RPMI8226 (cell line): ENCODE measurements at regions not wholly inside any gene's neighbourhood (a gene's known extent, or its start where the extent isn't known, plus 50 kb on each side); places are given as distances from the start of the nearest gene placed in this dataset.
"Not testable (repeated sequence)": the region's sequence is repeated elsewhere in the genome, so short reads cannot be mapped to it uniquely, and the experiment has no call there.

Experiments
- DNase-seq: peaks from one replicate; pipeline ENCODE4 v3.0.0-alpha.2; 2015

DNA sequence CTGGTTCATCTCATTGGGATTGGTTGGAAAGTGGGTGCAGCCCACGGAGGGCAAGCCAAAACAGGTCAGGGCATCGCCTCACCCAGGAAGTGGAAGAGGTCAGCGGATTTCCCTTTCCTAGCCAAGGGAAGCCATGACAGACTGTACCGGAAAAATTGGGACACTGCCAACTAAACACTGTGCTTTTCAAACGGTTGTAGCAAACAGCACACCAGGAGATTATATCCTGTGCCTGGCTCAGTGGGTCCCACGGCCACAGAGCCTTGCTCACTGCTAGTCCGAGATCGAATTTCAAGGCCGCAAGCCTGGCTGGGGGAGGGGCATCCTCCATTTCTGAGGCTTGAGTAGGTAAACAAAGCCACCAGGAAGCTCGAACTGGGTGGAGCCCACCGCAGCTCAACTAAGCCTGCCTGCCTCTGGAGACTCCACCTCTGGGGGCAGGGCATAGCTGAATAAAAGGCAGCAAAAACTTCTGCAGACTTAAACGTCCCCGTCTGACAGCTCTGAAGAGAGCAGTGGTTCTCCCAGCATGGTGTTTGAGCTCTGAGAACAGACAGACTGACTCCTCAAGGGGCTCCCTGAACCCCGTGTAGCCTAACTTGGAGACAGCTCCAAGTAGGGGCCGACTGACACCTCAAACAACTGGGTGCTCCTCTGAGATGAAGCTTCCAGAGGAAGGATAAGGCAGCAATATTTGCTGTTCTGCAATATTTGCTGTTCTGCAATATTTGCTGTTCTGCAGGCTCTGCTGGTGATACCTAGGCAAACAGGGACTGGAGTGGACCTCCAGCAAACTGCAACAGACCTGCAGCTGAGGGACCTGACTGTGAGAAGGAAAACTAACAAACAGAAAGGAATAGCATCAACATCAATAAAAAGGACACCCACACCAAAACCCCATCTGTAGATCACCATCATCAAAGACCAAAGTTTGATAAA, 191.0 kb upstream of the IRAK1BP1 start:
- not testable (repeated sequence) for DNase-seq

GRCh38 chr6:78688668-78689067, 178.7 kb upstream of the IRAK1BP1 start:
- no peak for DNase-seq

DNA sequence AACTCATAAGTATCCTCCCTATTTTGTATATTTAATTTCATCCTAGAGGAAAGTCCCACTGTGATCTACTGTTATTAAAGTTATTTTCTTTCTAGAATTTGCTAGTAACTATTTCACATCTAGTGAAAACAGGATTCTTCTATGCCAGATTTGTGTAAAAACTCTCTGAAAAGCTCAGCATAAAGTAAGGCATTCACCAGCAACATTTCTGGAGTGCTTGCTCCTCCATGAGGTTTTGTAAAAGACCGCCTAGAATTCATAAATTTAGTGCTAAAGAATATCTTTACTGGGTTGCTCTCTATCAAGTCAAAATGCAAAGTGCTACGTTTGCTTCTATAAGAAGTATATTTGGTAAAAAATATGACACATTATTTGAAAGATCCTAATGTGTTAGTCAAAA, 173.5 kb upstream of the IRAK1BP1 start:
- no peak for DNase-seq

- DNase-seq: not testable (repeated sequence)
Observed at GRCh38 chr6:78694628-78695027, 172.7 kb upstream of the IRAK1BP1 start.

- no peak for DNase-seq
Observed at GRCh38 chr6:78700991-78701390, 166.4 kb upstream of the IRAK1BP1 start.

DNA sequence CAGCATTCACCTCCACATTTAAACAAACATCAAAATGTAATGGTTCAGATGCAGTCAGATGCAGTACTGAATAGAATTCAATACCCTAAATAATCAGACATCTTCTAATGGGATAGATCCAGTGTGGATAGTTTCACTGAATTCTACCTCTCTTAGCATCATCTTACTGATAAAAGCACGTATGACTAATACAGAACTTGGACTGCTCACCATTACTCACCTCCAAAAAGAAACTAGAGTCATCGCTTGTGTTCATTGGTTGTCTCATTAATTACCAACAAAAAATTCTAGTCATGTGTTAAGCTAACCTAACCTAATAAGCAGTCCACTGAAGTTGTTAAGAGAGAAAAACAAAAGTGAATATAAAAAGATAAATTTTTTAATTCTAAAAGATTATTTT, 165.9 kb upstream of the IRAK1BP1 start:
- DNase-seq: no peak

DNA sequence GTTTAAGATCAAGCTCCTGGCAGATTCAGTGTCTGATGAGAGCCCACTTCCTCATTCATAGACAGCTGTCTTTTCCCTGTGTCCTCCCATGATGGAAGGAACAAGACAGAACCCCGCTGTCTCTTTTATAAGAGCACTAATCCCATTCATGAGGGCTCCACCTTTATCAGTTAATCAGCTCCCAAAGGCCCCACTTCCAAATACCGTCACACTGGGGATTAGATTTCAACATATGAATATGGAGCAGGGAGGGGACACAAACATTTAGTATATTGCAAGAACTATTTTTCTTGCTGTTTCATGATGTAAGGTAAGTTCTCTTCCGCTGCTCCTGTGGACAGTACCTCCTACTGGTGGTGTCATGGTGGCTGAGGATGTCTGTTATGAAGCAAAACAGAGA, 158.3 kb upstream of the IRAK1BP1 start:
- DNase-seq: no peak

GRCh38 chr6:78713564-78713963, 153.8 kb upstream of the IRAK1BP1 start:
- no peak for DNase-seq

- no peak for DNase-seq
Observed at GRCh38 chr6:78744144-78744543, 123.2 kb upstream of the IRAK1BP1 start.

DNA sequence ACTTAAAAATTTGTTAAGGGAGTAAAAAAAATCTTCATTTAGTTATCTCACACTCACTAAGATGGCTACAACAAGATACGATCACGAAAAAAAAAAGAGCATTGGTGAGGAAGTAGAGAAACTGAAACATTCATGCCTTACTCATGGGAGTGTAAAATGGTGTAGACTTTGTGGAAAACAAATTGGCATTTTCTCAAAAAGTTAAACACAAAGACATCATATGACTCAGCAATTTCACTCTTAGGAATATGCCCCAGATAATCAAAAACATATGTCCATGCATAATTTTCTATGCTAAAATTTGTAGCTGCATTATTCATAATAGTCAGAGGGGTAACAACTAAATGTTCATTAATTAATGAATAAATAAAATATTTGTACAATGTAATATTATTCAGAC, 120.9 kb upstream of the IRAK1BP1 start:
- no peak for DNase-seq

DNA sequence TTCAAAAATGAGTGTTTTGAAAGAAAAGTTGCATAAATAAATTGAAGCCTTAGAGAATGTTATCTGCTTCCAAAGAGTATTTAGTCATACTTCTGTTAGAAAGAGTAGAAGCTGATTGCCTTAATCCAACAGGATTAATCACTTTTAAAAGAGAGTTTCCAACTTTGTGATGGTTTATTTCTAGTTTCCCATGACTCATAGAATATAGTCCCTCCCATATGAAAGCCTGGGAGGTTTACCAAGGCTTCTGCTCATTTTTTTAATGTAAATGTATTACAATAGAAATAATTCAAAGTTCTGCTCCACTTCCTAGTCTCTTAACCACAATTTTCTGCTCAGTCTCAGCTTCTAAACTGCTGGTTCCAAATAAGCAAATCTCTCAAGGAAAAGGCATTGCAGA, 118.0 kb upstream of the IRAK1BP1 start:
- DNase-seq: no peak

DNA sequence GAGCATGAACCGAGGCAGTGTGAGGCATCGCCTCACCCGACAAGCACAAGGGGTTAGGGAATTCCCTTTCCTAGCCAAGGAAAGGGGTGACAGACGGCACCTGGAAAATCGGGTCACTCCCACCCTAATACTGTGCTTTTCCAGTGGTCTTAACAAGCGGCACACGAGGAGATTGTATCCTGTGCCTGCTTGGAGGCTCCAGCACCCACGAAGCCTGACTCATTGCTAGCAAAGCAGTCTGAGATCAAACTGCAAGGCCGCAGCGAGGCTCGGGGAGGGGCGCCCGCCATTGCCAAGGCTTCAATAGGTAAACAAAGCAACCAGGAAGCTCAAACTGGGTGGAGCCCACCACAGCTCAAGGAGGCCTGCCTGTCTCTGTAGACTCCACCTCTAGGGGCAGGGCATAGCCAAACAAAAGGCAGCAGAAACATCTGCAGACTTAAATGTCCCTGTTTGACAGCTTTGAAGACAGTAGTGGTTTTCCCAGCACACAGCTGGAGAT, 109.0 kb upstream of the IRAK1BP1 start:
- not testable (repeated sequence) for DNase-seq

- DNase-seq: no peak
Observed at GRCh38 chr6:78768271-78768670, 99.1 kb upstream of the IRAK1BP1 start.

DNA sequence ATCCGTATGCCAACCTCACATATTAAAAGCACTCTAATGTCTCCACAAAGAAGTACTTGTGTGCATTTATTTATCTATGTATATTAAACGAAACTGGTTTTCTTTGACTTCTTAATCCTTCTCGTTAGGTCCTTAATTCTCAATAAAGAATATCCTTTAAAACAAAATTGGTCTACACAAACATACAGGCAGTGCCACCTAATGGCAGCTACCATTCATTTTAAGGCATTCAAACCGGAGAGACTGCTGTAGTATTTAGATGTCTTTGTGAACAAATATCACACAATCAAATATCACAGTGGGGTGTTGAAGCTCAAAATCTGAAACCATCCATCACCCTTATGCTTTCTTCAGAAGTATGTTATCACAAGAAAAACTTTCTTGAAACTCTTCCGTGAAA, 96.6 kb upstream of the IRAK1BP1 start:
- DNase-seq: no peak

DNA sequence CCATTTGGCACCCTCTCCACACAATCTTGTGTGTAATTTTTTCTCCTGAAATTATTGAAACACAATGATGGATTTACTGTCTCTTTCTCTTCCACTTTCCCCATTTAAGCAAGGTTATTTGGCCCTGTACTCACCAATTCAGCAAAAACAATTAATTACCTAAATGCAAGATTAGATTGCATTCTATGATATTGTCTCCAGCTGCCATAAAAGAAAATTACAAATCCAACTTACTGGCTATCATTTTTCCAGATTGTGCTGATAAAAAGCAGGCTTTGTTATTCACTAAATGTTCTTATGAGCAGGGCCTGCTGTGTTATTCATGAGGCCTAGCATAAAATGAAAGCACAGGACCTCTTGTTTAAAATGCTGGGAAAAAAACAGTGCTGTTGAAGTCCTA, 95.8 kb upstream of the IRAK1BP1 start:
- no peak for DNase-seq

DNA sequence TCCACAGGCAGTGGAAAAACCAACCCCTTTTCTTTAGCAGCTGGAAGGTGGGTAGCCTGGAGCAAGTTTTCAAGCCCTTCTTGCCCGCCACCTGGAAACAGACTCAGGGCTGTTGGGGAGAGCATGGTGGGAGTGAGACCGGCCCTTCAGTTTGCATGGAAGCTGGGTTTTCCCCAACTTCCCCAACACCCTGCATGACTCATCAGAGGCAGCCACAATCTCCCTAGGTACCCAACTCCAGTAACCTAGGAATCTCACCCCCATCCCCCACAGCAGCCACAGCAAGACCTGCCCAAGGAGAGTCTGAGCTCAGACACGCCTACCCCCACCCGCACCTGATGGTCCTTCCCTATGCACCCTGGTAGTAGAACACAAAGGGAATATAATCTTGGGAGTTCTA, 86.3 kb upstream of the IRAK1BP1 start:
- no peak for DNase-seq

- DNase-seq: not testable (repeated sequence)
Observed at GRCh38 chr6:78783366-78783765, 84.0 kb upstream of the IRAK1BP1 start.

- DNase-seq: no peak
Observed at GRCh38 chr6:78797270-78797669, 70.1 kb upstream of the IRAK1BP1 start.

DNA sequence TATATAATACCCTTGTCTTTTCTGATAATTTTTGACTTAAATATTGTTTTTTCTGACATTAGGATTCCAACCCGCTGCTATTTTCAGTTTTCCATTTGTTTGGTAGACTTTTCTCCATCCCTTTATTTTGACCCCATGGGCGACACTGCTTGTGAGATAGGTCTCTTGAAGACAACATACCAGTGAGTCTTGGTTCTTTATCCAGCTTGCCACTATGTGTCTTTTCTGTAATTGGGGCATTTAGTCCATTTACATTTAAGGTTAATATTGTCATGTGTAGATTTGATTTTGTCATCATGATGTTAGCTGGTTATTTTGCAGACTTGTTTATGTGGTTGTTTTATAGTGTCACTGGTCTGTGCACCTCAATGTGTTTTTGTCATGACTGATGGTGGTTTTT, 67.7 kb upstream of the IRAK1BP1 start:
- DNase-seq: no peak

GRCh38 chr6:78806792-78807191, 60.6 kb upstream of the IRAK1BP1 start:
- not testable (repeated sequence) for DNase-seq

DNA sequence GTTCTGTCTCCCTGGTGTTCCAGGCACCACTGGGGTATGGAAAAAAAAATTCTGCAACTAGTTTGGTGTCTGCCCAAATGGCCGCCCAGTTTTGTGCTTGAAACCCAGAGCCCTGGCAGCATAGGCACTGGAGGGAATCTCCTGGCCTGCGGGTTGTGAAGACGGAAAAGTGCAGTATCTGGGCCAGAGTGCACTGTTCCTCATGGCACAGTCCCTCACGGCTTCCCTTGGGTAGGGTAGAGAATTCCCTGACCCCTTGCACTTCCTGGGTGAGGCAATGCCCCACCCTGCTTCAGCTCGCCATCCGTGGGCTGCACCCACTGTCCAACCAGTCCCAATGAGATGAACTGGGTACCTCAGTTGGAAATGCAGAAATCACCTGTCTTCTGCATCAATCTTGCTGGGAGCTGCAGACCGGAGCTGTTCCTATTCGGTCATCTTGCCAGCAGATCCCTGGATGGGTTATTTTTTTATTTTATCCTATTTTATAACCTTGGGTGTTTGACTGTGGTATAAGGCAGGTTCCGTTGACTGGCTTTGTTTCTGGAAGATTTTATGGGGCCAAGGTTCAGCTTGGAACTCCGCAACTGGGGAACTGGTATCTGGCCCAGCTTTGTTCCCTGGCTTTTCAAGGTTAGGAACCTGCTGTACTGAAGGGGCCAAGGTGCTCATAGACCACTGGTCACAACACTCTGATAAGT, 59.5 kb upstream of the IRAK1BP1 start:
- DNase-seq: not testable (repeated sequence)

DNA sequence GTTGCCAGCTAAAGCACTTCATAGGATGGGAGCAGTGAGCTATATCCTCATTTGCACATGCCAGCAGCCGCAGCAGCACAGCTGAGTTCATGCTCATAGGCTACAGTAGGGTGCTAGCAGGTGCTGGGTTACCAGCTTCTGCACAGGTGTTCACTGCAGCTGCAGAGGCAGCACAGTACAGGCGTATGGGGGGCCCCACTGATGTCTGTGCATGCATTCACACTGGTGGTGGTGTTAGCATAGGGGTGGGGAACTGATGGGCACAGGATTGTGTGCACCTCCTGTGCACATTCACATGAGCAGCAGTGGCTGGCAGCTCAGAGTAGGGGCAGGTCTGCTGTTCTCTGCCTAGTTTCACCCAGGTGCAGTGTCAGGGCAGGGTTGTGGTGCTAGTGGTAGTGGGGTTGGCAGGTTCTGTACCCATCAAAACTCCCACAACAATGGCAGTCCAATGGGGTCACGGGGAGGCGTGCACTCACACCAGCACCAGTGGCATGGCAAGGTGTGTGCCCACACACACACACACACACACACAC, 58.9 kb upstream of the IRAK1BP1 start:
- no peak for DNase-seq

DNA sequence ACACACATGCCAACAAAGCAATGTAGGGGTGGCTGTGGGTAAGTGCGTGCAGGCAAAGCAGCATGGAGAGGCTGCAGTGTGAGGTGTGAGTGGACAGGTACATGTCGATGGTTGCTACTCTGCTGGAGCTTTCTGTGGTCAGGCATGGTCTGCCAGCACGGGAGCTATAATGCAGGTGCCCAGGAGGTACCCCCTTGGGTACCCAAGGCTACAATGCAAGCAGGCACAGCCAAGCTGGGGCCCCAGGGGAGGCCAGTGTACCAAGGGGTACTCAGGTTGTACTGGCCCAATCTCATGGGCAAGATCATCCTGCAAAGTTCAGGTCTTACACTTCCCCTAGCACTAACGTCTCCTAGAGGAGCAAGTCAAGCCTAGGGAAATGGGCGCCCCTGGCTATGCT, 58.4 kb upstream of the IRAK1BP1 start:
- no peak for DNase-seq

- DNase-seq: no peak
Observed at GRCh38 chr6:78810146-78810545, 57.2 kb upstream of the IRAK1BP1 start.
